ENCODE measurements at regions not wholly inside any gene's neighbourhood (a gene's known extent, or its start where the extent isn't known, plus 50 kb on each side); places are given as distances from the start of the nearest gene placed in this dataset.

DNA sequence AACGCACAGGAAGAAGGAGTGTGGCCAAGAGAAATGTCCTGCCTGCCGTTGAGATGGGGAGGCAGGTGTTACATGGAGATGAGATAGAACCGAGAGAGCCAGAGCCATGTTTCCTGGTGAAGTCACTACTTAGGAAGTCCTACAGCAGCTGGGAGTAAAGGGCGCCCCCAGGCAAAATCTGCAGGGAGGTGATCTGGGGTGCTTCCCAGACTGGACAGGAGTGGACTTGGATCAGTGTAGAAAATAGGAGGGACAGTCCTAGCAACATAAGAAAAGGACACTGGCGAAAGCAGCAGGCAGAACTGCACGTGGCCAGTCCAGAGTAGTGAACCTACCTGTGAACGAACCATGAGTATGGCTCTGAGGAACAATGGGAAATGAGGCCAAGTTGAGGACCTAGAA, 85.3 kb downstream of the CD164 start:
- no peak overlapping the region for H3K4me3 ChIP-seq (ENCODE audit: low read depth in 1 of 5, low read length in 5 of 5)
- no peaks in the 10 kb centered on the region for H3K9me3 ChIP-seq (ENCODE audit: control insufficient read depth in 5 of 5, low read length in 5 of 5)
- H3K27me3 ChIP-seq (ENCODE audit: control insufficient read depth in 5 of 5, insufficient read depth in 4 of 5, low read length in 5 of 5), result no peaks in the 10 kb centered on the region
- H3K4me1 ChIP-seq (ENCODE audit: control insufficient read depth in 5 of 5, insufficient read depth in 5 of 5, low read length in 5 of 5), result peaks cover 4 to 36% (median 25%) of the 10 kb centered on the region in 5 donors
- H3K9ac ChIP-seq (ENCODE audit: low read length in 5 of 5), result peak overlapping the region in 1 of 5 donors; percentile 71
- peak overlapping the region; percentile 59 for H3K27ac ChIP-seq (ENCODE audit: low read depth, low read length)
- no peaks in the 10 kb centered on the region for H3K36me3 ChIP-seq (ENCODE audit: control insufficient read depth in 5 of 5, insufficient read depth in 5 of 5, low read length in 5 of 5)

DNA sequence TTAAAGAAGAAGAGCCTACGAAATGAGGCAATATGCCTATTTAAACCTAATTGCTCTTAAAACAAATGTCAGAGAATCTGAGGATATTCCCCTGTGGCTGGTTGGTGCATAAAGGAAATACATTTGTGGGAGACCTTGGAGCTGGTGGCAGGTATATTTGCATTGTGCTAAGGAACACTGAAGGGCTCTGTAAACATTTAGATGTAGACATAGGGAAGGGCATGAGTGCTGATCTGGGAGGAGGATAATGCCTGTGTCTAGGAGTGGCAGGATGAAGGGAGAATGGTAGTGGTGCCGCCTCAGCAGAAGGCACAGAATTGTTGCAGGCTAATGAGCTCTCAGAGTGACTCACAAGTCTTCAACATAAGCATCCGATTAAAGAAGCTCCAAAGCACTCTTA, 85.8 kb downstream of the CD164 start:
- Histone ChIP-seq H3K4me1 (ENCODE audit: control insufficient read depth in 5 of 5, insufficient read depth in 5 of 5, low read length in 5 of 5) (peaks cover 4 to 32% (median 20%) of the 10 kb centered on the region in 5 donors), H3K9ac (ENCODE audit: low read length in 5 of 5) (no peak overlapping the region), H3K27ac (ENCODE audit: low read depth, low read length) (no peak overlapping the region), H3K4me3 (ENCODE audit: low read depth in 1 of 5, low read length in 5 of 5) (no peak overlapping the region), H3K27me3 (ENCODE audit: control insufficient read depth in 5 of 5, insufficient read depth in 4 of 5, low read length in 5 of 5) (no peaks in the 10 kb centered on the region), H3K9me3 (ENCODE audit: control insufficient read depth in 5 of 5, low read length in 5 of 5) (no peaks in the 10 kb centered on the region), H3K36me3 (ENCODE audit: control insufficient read depth in 5 of 5, insufficient read depth in 5 of 5, low read length in 5 of 5) (no peaks in the 10 kb centered on the region)

DNA sequence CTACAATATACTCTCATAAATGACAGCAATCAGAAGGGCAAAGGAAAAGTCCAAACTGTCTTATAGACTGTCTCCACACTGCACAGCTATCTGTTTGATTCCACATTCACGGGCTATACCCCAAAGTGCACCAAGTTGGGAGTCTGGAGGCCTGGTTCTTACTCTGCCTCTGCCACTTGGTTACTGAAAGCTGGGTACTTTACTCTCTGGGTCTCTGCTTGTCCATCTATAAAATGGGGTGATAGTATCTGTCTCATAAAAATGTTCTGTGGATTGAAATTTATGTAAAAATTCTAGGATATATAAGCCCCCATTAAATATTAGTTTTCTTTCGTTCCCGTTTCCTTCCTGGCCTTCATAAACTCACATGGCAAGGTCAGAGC, 86.5 kb downstream of the CD164 start:
- H3K27ac ChIP-seq (ENCODE audit: low read depth, low read length), result no peak overlapping the region
- no peaks in the 10 kb centered on the region for H3K27me3 ChIP-seq (ENCODE audit: control insufficient read depth in 5 of 5, insufficient read depth in 4 of 5, low read length in 5 of 5)
- no peaks in the 10 kb centered on the region for H3K9me3 ChIP-seq (ENCODE audit: control insufficient read depth in 5 of 5, low read length in 5 of 5)
- H3K4me3 ChIP-seq (ENCODE audit: low read depth in 1 of 5, low read length in 5 of 5), result no peak overlapping the region
- no peaks in the 10 kb centered on the region for H3K36me3 ChIP-seq (ENCODE audit: control insufficient read depth in 5 of 5, insufficient read depth in 5 of 5, low read length in 5 of 5)
- H3K4me1 ChIP-seq (ENCODE audit: control insufficient read depth in 5 of 5, insufficient read depth in 5 of 5, low read length in 5 of 5), result peaks cover 4 to 25% (median 14%) of the 10 kb centered on the region in 5 donors
- no peak overlapping the region for H3K9ac ChIP-seq (ENCODE audit: low read length in 5 of 5)

DNA sequence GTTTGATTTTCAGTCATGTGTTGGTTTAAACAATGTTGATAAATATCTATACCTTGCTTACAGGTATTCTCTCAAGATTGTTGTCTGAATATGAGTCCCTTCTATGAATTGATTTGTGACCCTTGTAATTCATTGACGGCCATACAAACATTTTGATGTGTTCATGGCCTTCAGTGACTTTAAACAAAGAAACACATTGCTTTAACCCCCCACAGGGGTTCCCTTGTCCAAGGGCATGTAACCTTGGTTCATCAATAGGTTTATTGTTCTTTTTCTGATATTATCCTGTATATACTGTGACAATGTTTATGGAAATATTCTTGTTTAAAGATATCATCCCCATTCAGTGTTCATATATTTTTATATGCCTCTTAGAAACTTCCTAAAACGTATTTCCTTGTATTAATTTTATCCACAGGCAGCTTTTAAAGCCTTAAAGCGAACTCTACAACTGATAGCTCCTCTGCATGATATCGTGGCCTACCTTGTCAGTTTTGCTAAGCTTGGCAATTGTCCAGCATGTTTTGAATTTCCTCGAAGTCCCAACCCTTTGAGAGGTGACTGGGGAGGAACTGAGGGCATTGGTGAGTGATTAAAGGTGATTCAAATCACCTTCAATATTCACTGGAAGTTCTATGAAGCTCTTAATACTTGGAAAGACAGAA, 87.0 kb downstream of the CD164 start:
- no peak overlapping the region for H3K4me3 ChIP-seq (ENCODE audit: low read depth in 1 of 5, low read length in 5 of 5)
- no peaks in the 10 kb centered on the region for H3K36me3 ChIP-seq (ENCODE audit: control insufficient read depth in 5 of 5, insufficient read depth in 5 of 5, low read length in 5 of 5)
- H3K27me3 ChIP-seq (ENCODE audit: control insufficient read depth in 5 of 5, insufficient read depth in 4 of 5, low read length in 5 of 5), result no peaks in the 10 kb centered on the region
- no peaks in the 10 kb centered on the region for H3K9me3 ChIP-seq (ENCODE audit: control insufficient read depth in 5 of 5, low read length in 5 of 5)
- no peak overlapping the region for H3K9ac ChIP-seq (ENCODE audit: low read length in 5 of 5)
- H3K4me1 ChIP-seq (ENCODE audit: control insufficient read depth in 5 of 5, insufficient read depth in 5 of 5, low read length in 5 of 5), result peaks cover 4 to 25% (median 14%) of the 10 kb centered on the region in 5 donors
- no peak overlapping the region for H3K27ac ChIP-seq (ENCODE audit: low read depth, low read length)

DNA sequence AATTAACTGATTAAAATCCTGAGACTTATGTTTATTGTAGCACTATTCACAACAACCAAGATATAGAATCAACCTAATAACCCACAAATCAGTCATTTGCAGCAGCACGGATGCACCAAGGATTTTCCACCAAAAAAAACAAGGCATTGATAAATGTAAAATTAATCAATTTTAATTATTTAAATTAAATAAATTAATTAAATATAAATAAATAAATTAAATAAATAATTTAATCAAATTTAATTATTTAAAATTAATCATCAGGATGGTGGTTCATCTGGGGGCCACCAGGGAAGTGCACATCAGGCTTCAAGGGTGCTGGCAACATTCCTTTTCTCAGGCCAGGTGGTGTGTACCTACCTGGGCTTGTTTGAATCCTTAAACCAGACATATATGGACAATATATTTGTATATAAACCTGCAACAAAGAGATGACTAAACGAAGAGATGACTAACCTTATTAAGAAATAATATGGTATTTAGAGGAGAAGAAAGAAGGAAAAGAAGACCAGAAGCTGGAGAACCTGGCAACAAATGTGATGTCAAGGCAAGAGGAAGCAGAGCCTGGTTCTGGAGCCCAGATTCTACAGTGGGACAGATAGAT, 89.2 kb downstream of the CD164 start:
- H3K27me3 ChIP-seq (ENCODE audit: control insufficient read depth in 5 of 5, insufficient read depth in 4 of 5, low read length in 5 of 5), result no peaks in the 10 kb centered on the region

DNA sequence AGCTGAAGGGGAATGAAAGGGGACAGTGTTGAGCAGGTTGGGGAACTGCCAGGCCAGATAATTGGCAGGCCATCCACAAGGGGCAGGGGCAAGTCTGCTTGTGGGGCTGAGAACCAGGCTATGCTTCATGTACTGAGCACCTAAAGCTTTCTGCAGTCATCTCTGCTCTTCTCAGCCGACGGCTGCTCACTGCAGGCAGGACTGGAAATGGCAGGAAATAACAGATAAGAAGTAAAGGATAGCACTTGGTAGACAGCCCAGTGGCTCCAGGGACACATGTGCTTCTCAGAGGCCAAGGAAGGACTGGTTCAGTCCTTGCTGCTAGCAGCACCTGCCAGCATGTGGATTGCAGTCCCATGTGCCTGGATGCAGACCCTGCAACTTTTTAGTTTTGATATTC, 89.8 kb downstream of the CD164 start:
- Histone ChIP-seq H3K4me1 (ENCODE audit: control insufficient read depth in 5 of 5, insufficient read depth in 5 of 5, low read length in 5 of 5) (peaks cover 0 to 9% (median 5%) of the 10 kb centered on the region in 5 donors), H3K27ac (ENCODE audit: low read depth, low read length) (no peak overlapping the region), H3K9ac (ENCODE audit: low read length in 5 of 5) (no peak overlapping the region), H3K9me3 (ENCODE audit: control insufficient read depth in 5 of 5, low read length in 5 of 5) (no peaks in the 10 kb centered on the region), H3K4me3 (ENCODE audit: low read depth in 1 of 5, low read length in 5 of 5) (no peak overlapping the region), H3K36me3 (ENCODE audit: control insufficient read depth in 5 of 5, insufficient read depth in 5 of 5, low read length in 5 of 5) (no peaks in the 10 kb centered on the region), H3K27me3 (ENCODE audit: control insufficient read depth in 5 of 5, insufficient read depth in 4 of 5, low read length in 5 of 5) (no peaks in the 10 kb centered on the region)

More for the DNA sequence above, 89.2 kb downstream of the CD164 start:
- H3K4me1 ChIP-seq (ENCODE audit: control insufficient read depth in 5 of 5, insufficient read depth in 5 of 5, low read length in 5 of 5), result peaks cover 4 to 16% (median 12%) of the 10 kb centered on the region in 5 donors
- no peak overlapping the region for H3K4me3 ChIP-seq (ENCODE audit: low read depth in 1 of 5, low read length in 5 of 5)
- no peaks in the 10 kb centered on the region for H3K9me3 ChIP-seq (ENCODE audit: control insufficient read depth in 5 of 5, low read length in 5 of 5)
- no peaks in the 10 kb centered on the region for H3K36me3 ChIP-seq (ENCODE audit: control insufficient read depth in 5 of 5, insufficient read depth in 5 of 5, low read length in 5 of 5)
- no peak overlapping the region for H3K27ac ChIP-seq (ENCODE audit: low read depth, low read length)
- H3K9ac ChIP-seq (ENCODE audit: low read length in 5 of 5), result no peak overlapping the region

DNA sequence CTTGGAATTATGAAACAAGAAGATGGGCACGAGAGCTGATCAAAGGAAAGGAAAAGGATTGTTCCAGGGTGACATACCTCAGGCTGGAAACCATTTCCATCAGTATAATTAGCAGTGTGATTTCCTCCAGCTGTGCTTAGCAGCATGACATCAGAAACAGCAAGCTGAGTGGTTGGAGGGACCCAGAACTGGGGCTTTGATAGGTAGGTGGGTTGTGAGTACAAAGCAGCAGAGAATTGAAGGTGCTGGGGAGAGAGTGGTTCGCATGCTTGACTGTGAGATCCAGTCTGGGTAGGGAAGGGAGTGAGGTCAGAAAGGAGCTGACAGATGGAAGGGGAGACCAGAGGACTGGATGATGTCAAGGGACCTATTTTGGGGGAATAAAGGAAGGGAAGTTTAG, 90.4 kb downstream of the CD164 start:
- no peak overlapping the region for H3K27ac ChIP-seq (ENCODE audit: low read depth, low read length)
- no peaks in the 10 kb centered on the region for H3K36me3 ChIP-seq (ENCODE audit: control insufficient read depth in 5 of 5, insufficient read depth in 5 of 5, low read length in 5 of 5)
- H3K4me1 ChIP-seq (ENCODE audit: control insufficient read depth in 5 of 5, insufficient read depth in 5 of 5, low read length in 5 of 5), result peaks cover 0 to 6% (median under 1%) of the 10 kb centered on the region in 5 donors
- no peak overlapping the region for H3K4me3 ChIP-seq (ENCODE audit: low read depth in 1 of 5, low read length in 5 of 5)
- H3K27me3 ChIP-seq (ENCODE audit: control insufficient read depth in 5 of 5, insufficient read depth in 4 of 5, low read length in 5 of 5), result no peaks in the 10 kb centered on the region
- H3K9ac ChIP-seq (ENCODE audit: low read length in 5 of 5), result no peak overlapping the region
- H3K9me3 ChIP-seq (ENCODE audit: control insufficient read depth in 5 of 5, low read length in 5 of 5), result no peaks in the 10 kb centered on the region

DNA sequence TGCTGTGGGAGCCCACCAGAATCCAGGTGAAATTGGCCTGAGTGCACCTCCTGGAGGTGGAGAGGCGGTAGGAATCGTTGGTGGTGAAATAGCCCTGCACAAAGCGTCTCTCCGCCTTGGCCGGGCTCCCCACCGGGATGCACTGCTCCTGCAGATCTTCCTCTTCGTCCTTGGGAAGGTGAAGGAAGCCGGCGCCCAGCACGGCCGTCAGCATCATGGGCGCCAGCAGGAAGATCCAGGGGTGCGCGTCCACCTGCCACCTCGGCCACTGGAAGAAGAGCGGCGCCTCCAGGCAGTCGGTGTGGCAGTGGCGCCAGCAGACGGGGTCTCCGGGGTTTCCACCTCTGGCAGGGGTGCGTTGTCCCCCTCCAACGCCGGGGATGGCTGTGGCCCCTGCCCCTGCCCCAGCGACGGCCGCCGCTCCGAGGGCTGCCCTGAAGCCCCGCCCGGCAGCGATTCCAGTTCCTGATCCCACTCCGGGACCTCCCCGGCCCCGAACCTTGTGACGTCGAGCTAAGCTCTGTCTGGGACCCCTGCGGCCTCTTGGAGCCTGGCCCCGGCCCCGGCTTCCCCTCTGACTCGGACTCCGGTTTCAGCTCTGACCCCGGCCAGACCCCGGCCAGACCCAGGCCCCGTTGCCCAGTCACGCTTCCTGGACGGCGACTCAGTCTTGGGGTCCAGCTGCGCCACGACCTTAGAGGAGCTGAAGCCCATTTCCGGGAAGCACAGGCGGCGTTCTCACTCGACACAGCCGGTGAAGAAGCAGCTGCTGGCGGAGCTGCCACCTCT, 91.9 kb downstream of the CD164 start:
- Histone ChIP-seq H3K27ac (ENCODE audit: low read depth, low read length) (no peak overlapping the region), H3K4me1 (ENCODE audit: control insufficient read depth in 5 of 5, insufficient read depth in 5 of 5, low read length in 5 of 5) (peaks cover 0 to 6% (median 0%) of the 10 kb centered on the region in 5 donors), H3K36me3 (ENCODE audit: control insufficient read depth in 5 of 5, insufficient read depth in 5 of 5, low read length in 5 of 5) (peaks cover 0 to 2% (median 0%) of the 10 kb centered on the region in 5 donors), H3K9ac (ENCODE audit: low read length in 5 of 5) (no peak overlapping the region), H3K4me3 (ENCODE audit: low read depth in 1 of 5, low read length in 5 of 5) (peak overlapping the region in 1 of 5 donors; percentile 38), H3K27me3 (ENCODE audit: control insufficient read depth in 5 of 5, insufficient read depth in 4 of 5, low read length in 5 of 5) (no peaks in the 10 kb centered on the region), H3K9me3 (ENCODE audit: control insufficient read depth in 5 of 5, low read length in 5 of 5) (no peaks in the 10 kb centered on the region)

DNA sequence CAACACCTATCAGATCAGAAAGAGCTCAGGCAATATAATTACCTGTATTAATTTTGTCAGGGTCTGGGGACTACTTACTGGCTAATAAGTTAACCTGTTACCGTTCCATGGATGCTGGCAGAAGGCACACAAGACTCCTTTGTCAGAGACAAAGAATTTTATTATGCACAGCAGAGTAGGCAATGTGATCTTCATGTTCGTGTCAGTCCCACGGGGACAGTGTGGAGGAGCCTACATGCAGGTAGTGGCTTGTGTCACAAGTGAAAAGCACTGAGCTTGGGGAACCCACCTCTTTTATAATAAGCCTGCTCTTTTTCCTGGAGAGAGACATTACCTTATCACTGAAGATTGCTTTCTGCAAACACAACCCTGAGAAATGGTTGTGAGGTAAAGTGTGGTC, 96.9 kb downstream of the CD164 start:
- Histone ChIP-seq H3K9me3 (ENCODE audit: control insufficient read depth in 5 of 5, low read length in 5 of 5) (no peaks in the 10 kb centered on the region), H3K4me3 (ENCODE audit: low read depth in 1 of 5, low read length in 5 of 5) (no peak overlapping the region), H3K4me1 (ENCODE audit: control insufficient read depth in 5 of 5, insufficient read depth in 5 of 5, low read length in 5 of 5) (no peaks in the 10 kb centered on the region), H3K27me3 (ENCODE audit: control insufficient read depth in 5 of 5, insufficient read depth in 4 of 5, low read length in 5 of 5) (no peaks in the 10 kb centered on the region), H3K36me3 (ENCODE audit: control insufficient read depth in 5 of 5, insufficient read depth in 5 of 5, low read length in 5 of 5) (peaks cover 0 to 2% (median 0%) of the 10 kb centered on the region in 5 donors), H3K9ac (ENCODE audit: low read length in 5 of 5) (no peak overlapping the region), H3K27ac (ENCODE audit: low read depth, low read length) (no peak overlapping the region)

DNA sequence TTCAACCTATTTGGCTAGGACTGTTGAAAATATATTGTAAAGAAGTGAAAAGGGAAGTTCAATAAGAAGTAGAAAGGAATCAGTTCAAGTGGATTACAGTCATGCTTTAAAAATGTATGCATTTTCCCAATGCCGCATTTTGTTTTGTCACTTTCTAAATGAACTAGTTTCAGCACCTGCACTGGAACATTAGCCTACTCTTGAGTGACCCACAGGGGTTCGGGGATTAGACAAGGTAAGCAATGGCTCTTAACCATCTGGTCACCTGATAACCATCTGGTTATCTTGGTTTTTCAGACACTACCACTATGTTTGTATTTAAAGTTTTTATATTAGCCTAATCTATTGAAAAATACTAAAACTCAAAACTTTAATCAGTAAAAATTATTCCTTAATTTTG, 97.6 kb downstream of the CD164 start:
- Histone ChIP-seq H3K9ac (ENCODE audit: low read length in 5 of 5) (no peak overlapping the region), H3K4me3 (ENCODE audit: low read depth in 1 of 5, low read length in 5 of 5) (no peak overlapping the region), H3K36me3 (ENCODE audit: control insufficient read depth in 5 of 5, insufficient read depth in 5 of 5, low read length in 5 of 5) (peaks cover 0 to 2% (median 0%) of the 10 kb centered on the region in 5 donors), H3K27me3 (ENCODE audit: control insufficient read depth in 5 of 5, insufficient read depth in 4 of 5, low read length in 5 of 5) (no peaks in the 10 kb centered on the region), H3K4me1 (ENCODE audit: control insufficient read depth in 5 of 5, insufficient read depth in 5 of 5, low read length in 5 of 5) (no peaks in the 10 kb centered on the region), H3K9me3 (ENCODE audit: control insufficient read depth in 5 of 5, low read length in 5 of 5) (no peaks in the 10 kb centered on the region), H3K27ac (ENCODE audit: low read depth, low read length) (no peak overlapping the region)

Data from subcutaneous abdominal adipose tissue (tissue), 5 donors.